8988T (cell line): ENCODE measurements at regions not wholly inside any gene's neighbourhood (a gene's known extent, or its start where the extent isn't known, plus 50 kb on each side); places are given as distances from the start of the nearest gene placed in this dataset.
"Not testable (repeated sequence)": the region's sequence is repeated elsewhere in the genome, so short reads cannot be mapped to it uniquely, and the experiment has no call there.

Experiments used
- DNase-seq: peaks from one replicate; pipeline ENCODE4 v3.0.0; 2011

DNA sequence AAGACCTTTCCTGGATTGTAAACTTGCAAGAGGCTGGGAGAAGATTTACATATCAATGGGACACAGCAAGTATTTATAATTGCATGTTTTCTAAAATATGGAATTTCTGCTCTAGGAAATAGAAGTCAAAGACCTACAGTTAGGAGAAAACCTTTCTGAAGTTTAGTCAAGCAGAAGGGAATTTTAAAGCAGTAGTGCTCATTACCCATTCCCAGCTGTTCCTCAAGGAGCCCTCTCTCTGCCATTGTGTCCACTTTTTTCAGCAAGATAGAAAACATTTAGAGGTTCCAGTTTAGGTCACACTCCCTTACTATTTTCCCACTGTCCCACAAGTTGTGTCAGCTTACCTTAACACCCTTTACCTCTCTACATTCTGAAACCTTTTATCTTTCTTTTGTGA, 584.0 kb upstream of the CHAC2 start:
- DNase-seq, result no peak

DNA sequence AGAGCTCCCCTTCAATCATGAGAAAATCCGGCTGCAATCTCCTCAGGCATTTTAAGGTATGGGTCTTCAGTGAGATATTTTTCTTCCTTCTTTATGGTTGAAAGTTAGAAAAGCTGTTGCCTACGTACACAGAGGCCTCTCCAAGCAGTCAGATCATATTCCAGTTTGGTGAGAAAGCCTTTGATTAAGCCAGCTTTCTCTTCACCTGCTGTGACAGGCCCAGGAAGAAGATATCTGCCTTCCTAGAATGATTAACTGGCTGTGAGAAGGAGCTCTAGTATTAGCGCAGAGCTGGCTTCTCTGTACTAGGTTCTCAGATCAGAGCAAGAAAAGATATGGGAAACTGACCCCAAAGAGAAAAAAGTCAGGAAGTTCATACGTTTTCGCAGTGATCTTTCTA, 585.0 kb upstream of the CHAC2 start:
- no peak for DNase-seq

DNA sequence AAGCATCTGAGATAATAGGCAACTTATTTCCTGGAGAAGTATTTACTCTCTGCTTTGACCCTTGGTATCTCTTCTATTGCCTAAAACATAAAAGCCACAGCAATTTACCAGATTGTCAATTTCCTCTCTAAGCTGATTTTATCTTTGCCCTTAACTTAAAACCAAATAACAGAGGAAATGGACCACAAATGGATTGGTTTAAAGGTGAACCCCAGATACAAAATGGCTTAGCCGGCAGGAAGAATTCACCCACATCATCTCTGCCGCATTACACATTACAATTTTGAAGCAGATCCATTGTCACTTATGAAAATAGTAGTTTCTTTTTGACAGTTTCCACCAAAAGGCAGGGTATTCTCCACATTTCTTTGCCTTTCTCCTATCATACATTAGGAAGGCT, 585.8 kb upstream of the CHAC2 start:
- DNase-seq, result no peak

DNA sequence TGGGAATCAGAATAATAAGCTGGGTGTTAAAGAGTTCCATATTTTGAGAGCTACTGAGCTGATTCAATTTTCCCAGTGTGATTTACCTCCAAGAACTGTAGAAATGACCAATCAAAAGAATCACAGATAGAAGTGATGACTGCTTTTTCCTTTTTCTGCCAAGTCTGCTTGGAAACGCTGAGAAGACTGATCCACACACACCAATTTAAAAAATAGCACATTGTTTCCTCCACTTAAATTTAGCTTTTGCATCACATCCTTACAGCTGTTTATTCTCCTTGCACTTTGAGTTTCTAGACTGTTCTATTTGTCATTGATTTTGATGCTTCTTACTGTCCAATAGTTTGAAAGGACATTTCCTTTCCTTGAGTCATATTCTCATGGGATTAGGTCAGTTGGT, 590.3 kb upstream of the CHAC2 start:
- DNase-seq, result no peak

DNA sequence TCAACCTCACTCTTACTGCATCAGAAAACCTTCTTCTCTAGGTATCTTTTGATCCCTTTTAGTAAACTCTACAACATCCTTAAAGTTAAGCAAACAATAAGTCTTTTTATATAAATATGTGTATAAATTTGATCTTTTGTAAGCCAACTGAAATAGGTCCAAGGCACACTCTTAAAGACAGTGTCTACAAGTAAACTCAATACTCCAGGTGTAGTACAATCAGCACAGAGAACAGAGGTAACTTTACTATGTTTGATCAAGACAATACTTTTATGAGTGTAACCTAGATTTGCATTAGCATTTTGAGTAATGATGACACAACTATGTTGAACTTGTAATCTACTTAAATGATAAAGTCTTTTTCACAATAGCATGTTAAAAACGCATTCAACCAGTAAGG, 593.1 kb upstream of the CHAC2 start:
- no peak for DNase-seq

DNA sequence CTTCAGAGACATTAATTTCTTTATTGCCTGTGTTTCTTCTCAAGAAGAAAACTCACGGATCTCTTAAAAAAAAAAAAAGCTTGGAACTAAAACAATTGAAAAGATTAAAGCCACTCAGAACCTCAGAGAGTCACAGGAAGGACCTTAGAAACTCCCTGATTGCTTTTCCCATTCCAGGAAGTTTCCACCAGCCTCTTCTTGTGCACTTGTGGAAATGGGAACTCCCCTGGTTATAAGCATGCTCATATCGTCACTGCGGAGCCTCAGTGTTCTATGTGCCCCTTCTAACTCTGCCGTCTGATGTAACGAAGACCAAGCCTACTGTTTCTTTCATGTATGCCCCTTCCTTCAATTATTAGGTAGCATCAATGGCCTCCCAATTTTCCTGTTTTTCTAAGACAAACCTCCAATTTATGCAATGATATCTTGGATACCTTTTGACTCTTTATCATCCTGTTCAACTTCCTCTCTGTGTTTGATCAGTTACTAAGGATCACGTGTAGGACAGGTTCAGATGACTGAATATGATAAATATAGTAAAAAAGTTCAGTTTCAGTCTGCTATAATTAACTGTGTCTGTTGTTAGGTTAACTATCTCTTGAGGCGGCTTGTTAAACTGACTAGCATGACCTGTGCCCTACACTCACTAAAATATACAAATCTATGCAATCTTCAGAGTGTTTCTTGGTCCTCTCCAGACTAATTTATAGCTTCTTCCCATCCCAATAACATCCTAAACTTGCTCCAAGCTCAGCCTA, 593.7 kb upstream of the CHAC2 start:
- DNase-seq, result no peak

DNA sequence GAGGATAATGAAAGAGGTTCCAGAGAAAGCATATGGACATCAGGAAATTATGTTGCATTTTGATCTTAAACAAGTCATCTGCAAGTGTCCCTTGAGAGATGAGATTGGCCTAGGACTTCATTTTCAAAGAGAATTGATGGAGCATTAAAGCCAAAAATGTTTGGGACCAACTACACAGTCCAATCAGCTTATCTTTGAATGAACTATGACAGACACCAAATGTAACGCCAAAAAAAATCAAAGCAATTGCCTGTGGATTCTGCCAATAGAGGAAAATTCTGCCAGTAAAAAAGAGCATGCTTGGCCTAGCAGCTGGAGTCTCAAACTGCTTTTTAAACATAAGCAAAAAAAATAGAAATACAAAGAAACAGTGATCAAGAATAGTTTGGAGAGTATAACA, 594.5 kb upstream of the CHAC2 start:
- no peak for DNase-seq

DNA sequence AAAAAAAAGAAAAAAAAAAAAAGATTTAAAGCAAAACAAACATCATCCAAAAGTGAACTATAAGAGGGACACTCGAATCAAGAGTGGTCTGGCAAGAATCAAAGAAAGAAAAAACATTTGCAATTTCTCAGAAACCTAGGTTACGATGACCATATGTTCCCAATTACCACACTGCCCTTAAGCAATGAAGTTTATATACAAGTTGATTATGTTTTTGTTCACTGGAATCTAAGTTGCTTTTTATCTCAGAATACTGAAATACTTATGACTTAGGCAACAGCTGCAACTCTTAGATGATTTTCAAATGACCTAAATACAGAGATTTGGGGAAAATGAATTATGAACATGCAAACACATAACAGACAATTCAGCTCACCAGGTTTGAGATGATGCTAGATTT, 597.1 kb upstream of the CHAC2 start:
- DNase-seq, result no peak

DNA sequence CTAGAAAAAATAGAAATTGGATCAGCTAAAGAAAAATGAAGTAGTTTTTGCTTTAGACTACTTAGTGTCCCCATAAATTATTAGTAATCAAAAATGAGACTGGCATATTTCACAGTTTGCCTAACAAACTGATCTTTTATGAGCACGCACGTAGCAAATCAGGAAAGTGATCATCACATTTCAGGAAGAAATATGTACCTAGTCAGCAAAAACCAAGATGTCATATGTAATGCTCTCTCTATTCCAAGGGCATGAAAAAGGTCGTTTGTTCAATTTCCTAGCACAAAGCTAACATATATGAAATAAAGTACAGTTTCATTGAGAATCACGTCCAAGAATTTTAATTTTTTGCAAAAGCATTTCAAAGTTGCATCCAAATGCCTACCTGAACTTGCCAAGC, 600.4 kb upstream of the CHAC2 start:
- no peak for DNase-seq

DNA sequence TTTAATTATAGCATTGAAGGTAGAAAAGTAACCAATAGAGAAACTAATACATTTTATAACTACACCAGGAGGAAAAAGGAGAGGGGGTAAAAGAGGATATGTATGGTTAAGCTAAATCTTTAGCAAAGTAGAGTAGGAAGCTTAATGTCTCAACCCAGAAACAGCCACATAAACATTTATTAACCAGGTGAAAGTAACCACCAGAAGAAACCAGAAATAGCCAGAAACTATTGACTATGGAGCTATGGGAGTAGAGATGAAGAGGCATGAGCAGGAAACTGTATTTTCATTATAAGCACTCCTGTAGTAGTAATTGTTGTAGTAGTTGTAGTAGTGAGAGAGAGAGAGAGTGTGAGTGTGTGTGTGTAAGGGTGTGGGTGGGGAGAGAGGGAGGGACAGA, 617.5 kb upstream of the CHAC2 start:
- no peak for DNase-seq

DNA sequence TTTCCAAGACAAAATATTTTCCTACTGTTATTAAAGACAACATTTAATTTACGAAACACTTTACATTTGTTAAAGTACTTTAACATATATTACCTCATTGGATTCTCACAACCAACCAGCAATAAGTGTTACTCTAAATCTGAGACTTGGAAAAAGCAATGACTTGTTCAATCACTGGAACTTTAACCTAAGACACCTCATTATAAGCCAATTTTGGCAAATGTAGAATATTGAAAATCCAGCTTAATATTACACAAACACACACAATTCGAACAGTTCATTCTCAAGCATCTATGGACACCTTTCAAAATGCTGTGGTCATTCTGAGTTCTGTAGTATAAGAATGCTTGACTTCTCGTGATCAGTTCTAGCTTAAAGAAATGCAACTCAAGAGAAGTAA, 619.4 kb upstream of the CHAC2 start:
- no peak for DNase-seq

DNA sequence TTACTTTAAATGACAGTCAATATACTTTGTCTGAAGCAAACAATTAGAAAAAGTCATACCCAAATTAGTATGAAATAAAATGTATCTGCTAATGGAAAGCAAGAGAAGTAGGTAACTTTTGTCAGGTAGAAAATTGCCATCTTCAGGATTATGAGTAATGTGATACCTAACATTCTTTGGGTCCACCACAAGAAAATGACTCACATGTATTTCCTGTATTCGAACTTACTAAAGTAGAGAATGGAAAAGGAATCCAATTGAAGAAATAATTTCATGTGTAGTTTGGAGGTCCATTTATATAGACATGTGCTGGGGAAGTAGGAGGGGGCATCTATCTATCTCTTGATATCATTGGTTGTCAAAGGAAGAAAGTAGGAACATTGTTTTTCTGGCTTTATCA, 636.2 kb upstream of the CHAC2 start:
- DNase-seq, result no peak

DNA sequence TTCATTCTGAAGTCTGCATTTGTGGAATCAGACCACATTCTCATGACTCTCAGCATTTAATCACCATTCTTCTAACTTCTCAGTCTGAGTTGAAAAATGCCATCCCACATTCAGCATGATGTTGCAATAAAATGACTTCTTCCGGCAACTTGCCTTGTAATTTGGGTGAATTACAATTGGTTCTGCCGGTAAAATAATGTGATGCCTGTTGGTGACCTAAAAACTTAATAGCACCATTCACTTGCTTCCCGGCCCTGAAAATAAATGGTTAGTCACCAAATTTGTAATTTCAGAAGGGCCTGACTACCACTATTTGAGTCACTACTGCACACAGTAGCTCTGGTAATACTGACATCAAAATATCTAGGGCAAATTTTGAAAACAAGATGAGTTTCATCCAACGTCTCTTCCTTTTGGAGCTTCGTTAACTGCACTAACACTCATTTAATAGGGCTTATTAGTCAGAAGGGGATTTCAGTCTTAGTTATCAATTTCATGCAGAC, 637.1 kb upstream of the CHAC2 start:
- no peak for DNase-seq

DNA sequence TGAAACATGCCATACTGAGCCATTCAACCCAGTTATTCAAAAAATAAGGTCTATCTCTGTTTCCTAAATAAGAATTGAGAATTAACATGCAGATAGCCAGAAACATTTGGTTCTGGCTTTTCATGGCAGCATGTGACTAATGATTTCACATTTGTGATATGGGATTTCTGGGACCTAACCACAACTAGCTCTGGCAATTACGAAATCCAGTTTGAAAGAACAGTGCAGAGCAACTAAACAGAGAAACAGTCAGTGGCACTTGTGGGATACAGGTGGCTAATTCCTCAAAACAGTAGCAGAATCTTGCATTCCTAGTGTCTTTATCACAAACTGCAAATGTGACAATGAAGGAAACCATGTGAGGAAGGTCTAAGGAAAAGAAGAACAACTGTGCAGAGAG, 637.8 kb upstream of the CHAC2 start:
- DNase-seq, result no peak

DNA sequence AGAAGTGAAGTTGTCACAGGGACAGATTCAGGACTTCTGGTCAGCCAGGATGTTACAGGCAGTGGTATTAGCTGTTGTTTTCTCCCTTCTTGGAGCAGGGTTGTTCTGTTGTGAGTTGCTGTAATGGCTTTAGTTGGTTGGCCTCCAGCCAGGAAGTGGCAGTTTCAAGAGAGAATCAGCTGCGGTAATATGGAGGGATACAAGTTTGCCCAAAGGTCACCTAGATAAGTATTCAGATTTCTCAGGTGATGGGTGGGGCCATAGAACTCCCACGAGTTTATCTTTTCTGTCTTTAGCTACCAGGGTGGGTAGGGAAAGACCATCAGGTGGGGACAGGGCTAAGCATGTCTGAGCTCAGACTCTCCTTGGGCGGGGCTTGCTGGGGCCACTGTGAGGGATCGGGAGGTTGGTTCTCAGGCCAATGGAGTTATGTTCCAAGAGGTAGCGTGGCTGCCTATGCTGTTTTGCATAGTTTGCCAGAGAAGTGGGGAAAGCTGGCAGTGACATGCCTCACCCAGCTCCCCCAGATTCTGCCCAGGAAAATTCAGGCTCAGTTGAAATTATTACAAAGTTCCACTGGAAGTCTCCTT, 640.4 kb upstream of the CHAC2 start:
- DNase-seq, result no peak

DNA sequence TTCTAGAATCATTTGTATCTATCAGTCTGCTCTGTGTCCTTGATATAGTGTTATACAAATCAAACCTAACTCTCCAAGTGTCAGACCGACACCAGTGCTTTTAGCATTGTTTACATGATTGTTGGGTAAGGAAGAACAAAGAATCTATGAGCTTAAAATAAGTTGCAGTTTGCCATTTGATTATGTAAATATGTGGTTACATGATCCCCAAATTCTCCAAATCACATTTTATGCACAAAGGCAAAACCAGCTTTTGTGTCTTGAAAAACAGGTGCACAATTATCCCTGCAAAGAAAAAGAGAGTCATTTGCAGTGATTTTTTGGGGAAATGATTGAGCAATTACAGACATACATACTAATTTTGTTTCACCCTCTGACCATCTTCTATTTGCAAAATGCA, 652.6 kb upstream of the CHAC2 start:
- no peak for DNase-seq

DNA sequence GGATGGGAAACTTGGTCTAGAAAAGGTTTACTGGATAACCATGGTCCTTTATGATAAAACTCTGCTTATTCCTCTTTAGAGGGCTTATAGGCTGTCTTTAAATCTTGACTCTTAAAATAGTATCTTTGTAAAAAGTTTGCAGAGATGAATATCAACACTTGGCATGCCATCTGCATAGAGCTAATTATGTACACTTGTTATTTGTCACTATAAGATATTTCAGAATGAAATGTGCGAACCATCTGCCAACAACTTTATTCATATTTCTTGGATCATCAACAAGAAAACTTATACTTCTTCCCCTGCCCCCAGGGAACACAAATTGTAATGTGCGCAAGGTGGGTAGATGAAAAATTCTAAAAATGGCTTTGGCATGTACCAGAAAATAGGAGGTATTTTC, 653.0 kb upstream of the CHAC2 start:
- no peak for DNase-seq

DNA sequence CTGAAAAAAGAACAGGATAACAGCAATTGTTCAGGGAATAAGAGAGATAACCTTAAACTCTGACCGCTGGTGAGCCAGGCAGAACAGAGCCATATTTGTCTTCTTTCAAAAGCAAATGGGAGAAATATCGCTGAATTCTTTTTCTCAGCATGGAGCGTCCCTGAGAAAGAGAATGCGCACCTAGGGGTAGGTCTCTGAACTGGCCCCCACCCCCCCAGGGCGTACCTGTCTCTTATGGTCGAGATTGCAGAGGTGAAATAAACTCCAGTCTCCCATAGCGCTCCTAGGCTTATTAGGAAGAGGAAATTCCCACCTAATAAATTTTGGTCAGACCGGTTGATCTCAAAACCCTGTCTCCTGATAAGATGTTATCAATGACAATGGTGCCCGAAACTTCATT, 655.2 kb upstream of the CHAC2 start:
- DNase-seq, result not testable (repeated sequence)

DNA sequence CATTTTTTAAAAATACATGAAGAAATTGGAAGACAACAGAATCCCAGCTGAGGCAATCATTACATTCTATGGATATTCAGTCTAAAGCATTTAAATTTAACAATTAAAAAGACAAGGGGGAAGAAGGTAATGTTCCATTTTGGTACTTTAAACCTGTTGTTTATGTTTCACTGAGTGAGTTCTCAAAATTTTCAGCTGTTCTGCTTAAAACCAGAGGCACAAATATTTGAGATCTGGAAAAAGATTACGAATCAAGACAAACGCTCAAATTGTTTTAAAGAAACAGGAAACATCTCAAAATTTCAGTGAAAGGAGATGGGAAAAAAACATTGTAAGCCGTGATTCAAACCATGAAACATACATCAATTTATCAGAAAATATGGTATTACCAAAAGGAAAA, 656.2 kb upstream of the CHAC2 start:
- no peak for DNase-seq

DNA sequence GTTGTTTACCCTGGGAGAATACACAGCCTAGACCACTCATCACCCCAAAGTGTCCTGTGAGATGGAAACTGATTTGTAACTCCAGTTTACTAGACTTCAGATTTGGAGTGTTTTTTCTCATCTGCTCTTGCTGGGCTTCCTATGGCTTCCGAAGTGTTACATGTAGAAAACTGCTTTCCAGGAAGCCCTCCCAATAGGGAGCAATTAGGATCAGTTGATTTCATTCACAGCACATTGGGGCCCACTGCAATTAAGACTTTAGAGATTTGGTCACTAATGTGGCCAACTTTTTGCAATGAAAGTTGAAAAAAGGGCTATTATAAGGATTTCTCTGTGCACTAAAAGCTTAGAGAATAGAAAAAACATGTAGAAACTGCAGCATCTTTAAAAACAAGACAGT, 656.6 kb upstream of the CHAC2 start:
- DNase-seq, result no peak

DNA sequence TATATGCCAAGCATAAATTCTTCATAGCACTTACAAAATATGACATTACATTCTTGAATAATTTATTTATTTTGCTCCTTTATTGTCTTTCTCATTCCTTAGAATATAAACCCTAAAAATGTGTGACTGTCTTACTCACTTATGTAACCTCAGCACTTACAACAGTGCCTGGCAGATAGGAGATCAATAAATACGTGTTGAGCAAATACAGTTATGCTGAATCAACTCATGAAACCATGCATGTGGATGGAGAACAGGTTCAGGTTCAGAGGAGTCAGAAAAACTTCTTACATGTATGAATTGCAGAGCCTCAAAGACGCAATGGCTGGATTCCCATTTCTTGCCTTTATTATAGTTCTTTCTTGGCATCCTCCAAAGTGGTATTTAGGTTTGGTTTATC, 659.4 kb upstream of the CHAC2 start:
- no peak for DNase-seq

DNA sequence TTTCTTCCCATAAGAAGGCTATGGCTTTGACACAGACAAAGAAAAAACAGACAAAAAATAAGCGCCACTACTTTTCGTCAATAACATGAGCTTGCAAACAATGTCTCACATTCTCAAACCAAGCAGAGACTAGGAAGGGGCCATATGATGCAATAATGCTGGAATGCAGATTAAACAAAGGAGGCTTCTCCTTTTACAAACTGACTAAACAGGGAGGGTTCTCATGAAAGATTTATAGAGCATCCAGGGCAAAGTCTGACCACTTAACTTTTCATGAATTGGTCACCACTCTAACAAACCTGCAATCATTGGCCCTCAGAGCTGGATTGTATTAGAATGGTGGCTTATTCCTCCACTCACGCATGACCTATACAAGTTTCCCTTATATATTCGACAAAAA, 663.3 kb upstream of the CHAC2 start:
- DNase-seq, result no peak

DNA sequence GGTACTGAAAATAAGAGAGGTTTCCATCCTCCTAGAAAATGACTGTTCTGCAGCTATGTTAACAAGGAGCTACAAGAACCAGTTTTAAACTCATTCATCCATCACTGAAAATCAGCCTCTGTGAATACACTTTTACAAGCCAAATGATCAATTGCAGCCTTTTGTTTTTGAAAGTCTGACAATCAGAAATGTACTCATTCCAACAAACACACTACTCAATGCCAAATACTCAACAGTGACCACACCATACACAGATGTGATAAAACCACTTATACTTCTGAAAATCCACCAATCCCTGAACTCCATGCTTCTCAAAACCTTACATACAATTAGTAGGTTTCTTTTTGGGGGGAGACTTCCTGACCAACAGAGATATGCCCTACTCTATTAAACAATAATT, 663.9 kb upstream of the CHAC2 start:
- DNase-seq, result no peak

DNA sequence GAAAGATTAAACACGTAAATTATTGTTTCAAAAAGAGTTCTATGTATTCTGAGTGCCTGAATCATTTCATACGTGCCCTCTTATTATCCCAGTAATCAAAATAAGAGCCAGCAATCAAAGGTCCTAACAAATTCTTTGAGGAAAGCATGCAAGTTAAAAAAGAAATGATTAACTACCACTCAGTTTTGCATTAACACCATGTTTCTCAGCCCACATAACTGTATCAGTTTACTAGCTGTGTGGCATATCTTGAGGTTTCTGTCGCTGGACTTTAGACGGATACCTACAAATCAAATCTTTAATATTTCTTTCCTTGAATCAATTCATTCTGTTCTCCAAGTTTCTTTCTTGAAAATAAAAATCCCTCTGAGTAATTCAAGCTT, 668.9 kb upstream of the CHAC2 start:
- DNase-seq, result no peak

DNA sequence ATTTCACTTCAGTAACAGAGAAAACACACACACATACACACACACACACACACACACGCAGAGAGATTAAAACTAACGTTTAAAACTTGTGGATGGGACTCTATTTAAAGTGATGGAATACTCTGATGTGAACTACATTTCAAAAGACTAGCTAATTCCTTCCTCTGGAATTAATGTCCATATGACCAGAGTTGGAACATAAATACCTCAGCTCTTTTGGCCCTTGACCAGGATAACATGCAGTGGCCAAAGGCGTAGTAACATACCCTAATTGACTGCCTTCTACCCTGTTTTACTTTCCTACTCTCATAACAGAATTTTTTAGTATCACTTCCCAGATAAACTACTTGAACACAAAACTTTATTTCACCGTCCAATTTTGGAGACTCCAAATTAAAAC, 671.3 kb upstream of the CHAC2 start:
- no peak for DNase-seq
